CD4-positive, alpha-beta T cell treated with Interleukin-10 for 1 hour (primary cell): ENCODE measurements at regions not wholly inside any gene's neighbourhood (a gene's known extent, or its start where the extent isn't known, plus 50 kb on each side); places are given as distances from the start of the nearest gene placed in this dataset.

Source experiments
- DNase-seq: peaks from one replicate; pipeline ENCODE4 v3.0.0-alpha.2; 2020

GRCh38 chr9:4921449-4921848, 63.6 kb upstream of the JAK2 start:
- no peak for DNase-seq

- no peak for DNase-seq
Measured at GRCh38 chr9:4922101-4922500, 63.0 kb upstream of the JAK2 start.

- no peak for DNase-seq
Measured at GRCh38 chr9:4922730-4923129, 62.3 kb upstream of the JAK2 start.

GRCh38 chr9:4923141-4923540, 61.9 kb upstream of the JAK2 start:
- DNase-seq, result no peak

- DNase-seq, result peak; percentile 53
Measured at GRCh38 chr9:4923580-4924544, 61.2 kb upstream of the JAK2 start.

- DNase-seq, result no peak
Measured at GRCh38 chr9:4926239-4926638, 58.8 kb upstream of the JAK2 start.

- DNase-seq, result no peak
Measured at GRCh38 chr9:4927043-4927471, 58.0 kb upstream of the JAK2 start.

- DNase-seq, result no peak
Measured at GRCh38 chr9:4927701-4928100, 57.4 kb upstream of the JAK2 start.

- DNase-seq, result no peak
Measured at GRCh38 chr9:4929917-4930316, 55.2 kb upstream of the JAK2 start.

- no peak for DNase-seq
Measured at GRCh38 chr9:4932681-4933080, 52.4 kb upstream of the JAK2 start.

GRCh38 chr9:4933177-4933576, 51.9 kb upstream of the JAK2 start:
- no peak for DNase-seq

- DNase-seq, result no peak
Measured at GRCh38 chr9:4933861-4934260, 51.2 kb upstream of the JAK2 start.

- no peak for DNase-seq
Measured at GRCh38 chr9:4935001-4935672, 49.9 kb upstream of the JAK2 start.
